H54 (cell line): ENCODE measurements at regions not wholly inside any gene's neighbourhood (a gene's known extent, or its start where the extent isn't known, plus 50 kb on each side); places are given as distances from the start of the nearest gene placed in this dataset.

Experiments
- DNase-seq: peaks from one replicate; pipeline ENCODE4 v3.0.0; 2011; ENCODE audit warnings: low spot score, mixed read lengths; ENCODE audit not compliant: insufficient read length
- FAIRE-seq: peaks from 3 replicates; lab custom pipeline; 2011; peaks lifted over from hg19 to GRCh38; lab: Jason Lieb, UNC
- POLR2A ChIP-seq: IDR thresholded peaks from 2 replicates; pipeline ENCODE4 v1.6.1; 2011; ENCODE audit warnings: low read depth, mild to moderate bottlenecking, low read length

- TF ChIP-seq POLR2A = no peak
- FAIRE-seq (no peak), DNase-seq (no peak)
Measured at GRCh38 chr5:107325866-107326265, 344.9 kb downstream of the EFNA5 start.

- TF ChIP-seq POLR2A = no peak
- no peak for DNase-seq
- FAIRE-seq = no peak
Measured at GRCh38 chr5:107324809-107325208, 345.9 kb downstream of the EFNA5 start.

GRCh38 chr5:107324071-107324470 is 346.7 kb downstream of the EFNA5 start:
- DNase-seq (no peak), FAIRE-seq (no peak)
- TF ChIP-seq POLR2A = no peak

- no peak for TF ChIP-seq POLR2A
- FAIRE-seq (no peak), DNase-seq (no peak)
Measured at GRCh38 chr5:107323536-107323935, 347.2 kb downstream of the EFNA5 start.

GRCh38 chr5:107322936-107323335 is 347.8 kb downstream of the EFNA5 start:
- no peak for DNase-seq
- no peak for TF ChIP-seq POLR2A
- no peak for FAIRE-seq

- no peak for FAIRE-seq
- no peak for DNase-seq
- TF ChIP-seq POLR2A = no peak
Measured at GRCh38 chr5:107321906-107322305, 348.8 kb downstream of the EFNA5 start.

GRCh38 chr5:107320846-107321245 is 349.9 kb downstream of the EFNA5 start:
- peak; percentile 50 for FAIRE-seq
- TF ChIP-seq POLR2A = no peak
- no peak for DNase-seq

- FAIRE-seq = no peak
Measured at GRCh38 chr5:107320376-107320775, 350.4 kb downstream of the EFNA5 start.

GRCh38 chr5:107319901-107320300 is 350.8 kb downstream of the EFNA5 start:
- FAIRE-seq = no peak
- no peak for DNase-seq
- no peak for TF ChIP-seq POLR2A

More at GRCh38 chr5:107320376-107320775, 350.4 kb downstream of the EFNA5 start:
- DNase-seq = no peak
- TF ChIP-seq POLR2A = no peak

GRCh38 chr5:107314330-107314729 is 356.4 kb downstream of the EFNA5 start:
- TF ChIP-seq POLR2A = no peak
- FAIRE-seq (no peak), DNase-seq (no peak)

- no peak for FAIRE-seq
- DNase-seq = no peak
- TF ChIP-seq POLR2A = no peak
Measured at GRCh38 chr5:107313921-107314320, 356.8 kb downstream of the EFNA5 start.

- FAIRE-seq (no peak), DNase-seq (no peak)
- no peak for TF ChIP-seq POLR2A
Measured at GRCh38 chr5:107313098-107313497, 357.6 kb downstream of the EFNA5 start.

GRCh38 chr5:107310181-107310580 is 360.6 kb downstream of the EFNA5 start:
- no peak for DNase-seq
- TF ChIP-seq POLR2A = no peak
- FAIRE-seq = no peak

- no peak for FAIRE-seq
- TF ChIP-seq POLR2A = no peak
- DNase-seq = no peak
Measured at GRCh38 chr5:107306594-107306993, 364.1 kb downstream of the EFNA5 start.

GRCh38 chr5:107306002-107306401 is 364.7 kb downstream of the EFNA5 start:
- no peak for TF ChIP-seq POLR2A
- no peak for DNase-seq
- no peak for FAIRE-seq

GRCh38 chr5:107304684-107305083 is 366.1 kb downstream of the EFNA5 start:
- DNase-seq = no peak
- FAIRE-seq = no peak
- no peak for TF ChIP-seq POLR2A
